ENCODE measurements at regions not wholly inside any gene's neighbourhood (a gene's known extent, or its start where the extent isn't known, plus 50 kb on each side); places are given as distances from the start of the nearest gene placed in this dataset.

DNA sequence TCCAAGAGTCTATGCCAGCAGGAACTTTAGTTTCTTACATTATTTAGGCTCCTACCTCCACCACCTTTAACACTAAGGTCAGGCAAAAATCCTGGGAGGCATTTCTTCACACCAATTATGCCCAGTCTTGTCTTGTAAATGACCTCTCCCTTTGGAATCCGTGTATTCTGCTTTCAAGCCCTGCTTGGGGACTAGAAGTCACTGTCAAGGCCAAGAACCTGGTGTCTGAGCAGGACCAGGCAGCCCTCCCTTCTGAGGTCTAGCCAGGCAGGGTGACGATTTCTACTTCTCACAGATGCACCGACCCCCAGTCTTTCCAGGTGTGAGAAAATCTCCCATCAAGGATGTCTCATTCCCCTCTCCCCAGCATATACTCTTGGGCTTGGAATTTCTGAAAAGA lies 82.7 kb upstream of the C1QTNF7 start:
- no peak overlapping the region for H3K4me3 ChIP-seq (ENCODE audit: low read depth, low read length, poor library complexity, severe bottlenecking)
- H3K9me3 ChIP-seq (ENCODE audit: low read length): no peaks in the 10 kb centered on the region
- TF ChIP-seq, protein P1, sequence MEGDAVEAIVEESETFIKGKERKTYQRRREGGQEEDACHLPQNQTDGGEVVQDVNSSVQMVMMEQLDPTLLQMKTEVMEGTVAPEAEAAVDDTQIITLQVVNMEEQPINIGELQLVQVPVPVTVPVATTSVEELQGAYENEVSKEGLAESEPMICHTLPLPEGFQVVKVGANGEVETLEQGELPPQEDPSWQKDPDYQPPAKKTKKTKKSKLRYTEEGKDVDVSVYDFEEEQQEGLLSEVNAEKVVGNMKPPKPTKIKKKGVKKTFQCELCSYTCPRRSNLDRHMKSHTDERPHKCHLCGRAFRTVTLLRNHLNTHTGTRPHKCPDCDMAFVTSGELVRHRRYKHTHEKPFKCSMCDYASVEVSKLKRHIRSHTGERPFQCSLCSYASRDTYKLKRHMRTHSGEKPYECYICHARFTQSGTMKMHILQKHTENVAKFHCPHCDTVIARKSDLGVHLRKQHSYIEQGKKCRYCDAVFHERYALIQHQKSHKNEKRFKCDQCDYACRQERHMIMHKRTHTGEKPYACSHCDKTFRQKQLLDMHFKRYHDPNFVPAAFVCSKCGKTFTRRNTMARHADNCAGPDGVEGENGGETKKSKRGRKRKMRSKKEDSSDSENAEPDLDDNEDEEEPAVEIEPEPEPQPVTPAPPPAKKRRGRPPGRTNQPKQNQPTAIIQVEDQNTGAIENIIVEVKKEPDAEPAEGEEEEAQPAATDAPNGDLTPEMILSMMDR (conservative IDR thresholded peaks at IDR 0.05; ENCODE audit: low read length): no peak
- TF ChIP-seq EZH2phosphoT487 (IDR thresholded peaks at IDR 0.05; ENCODE audit: borderline replicate concordance, low read depth, low read length): no peak
- ChIA-PET CTCF (ENCODE audit: unreplicated experiment) (no interaction called here), POLR2A (no interaction called here)
- H2AFZ ChIP-seq (ENCODE audit: low read length): no peak overlapping the region
- DNase-seq (ENCODE audit: low spot score): no peak
- H3K4me2 ChIP-seq (ENCODE audit: low read length): no peak overlapping the region
- H3K27ac ChIP-seq (ENCODE audit: low read depth, low read length, poor library complexity, severe bottlenecking): no peak overlapping the region
- H4K20me1 ChIP-seq (ENCODE audit: insufficient read depth, low read length): no peaks in the 10 kb centered on the region
- H3K9me2 ChIP-seq (ENCODE audit: insufficient read depth, low read length): no peaks in the 10 kb centered on the region
- no peaks in the 10 kb centered on the region for H3K36me3 ChIP-seq (ENCODE audit: insufficient read depth, low read length)
- H3K4me1 ChIP-seq (ENCODE audit: insufficient read depth, low read length, poor library complexity, severe bottlenecking): no peaks in the 10 kb centered on the region
- no peaks in the 10 kb centered on the region for H3K79me2 ChIP-seq (ENCODE audit: insufficient read depth, low read depth, low read length)
- no TSS peak for BruUV-seq (replicated peaks)
- intact Hi-C loops (cut with micrococcal nuclease; ENCODE audit: unreplicated experiment): loop anchor here (5.0 kb wide), 1 partner anchor 112 kb away; no protein-coding TSS in a partner anchor

DNA sequence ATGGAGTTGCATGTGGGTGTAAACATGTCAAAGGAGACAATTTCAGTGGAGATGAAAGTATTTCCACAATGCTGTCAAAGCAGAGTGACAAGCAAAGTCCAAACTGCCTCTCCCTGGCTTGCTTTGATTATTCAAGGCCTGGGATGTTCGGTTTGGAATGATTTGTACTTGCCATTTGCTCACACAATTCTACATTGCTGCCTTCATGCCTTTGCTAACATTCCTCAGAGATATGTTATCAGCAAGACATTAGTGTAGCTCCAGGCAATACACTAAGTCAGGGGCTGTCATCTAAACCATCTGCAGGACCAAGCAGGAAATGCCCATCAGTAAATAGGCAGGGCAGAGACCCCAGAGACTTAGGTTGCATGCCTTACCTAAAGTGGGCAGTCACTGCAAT lies 79.6 kb upstream of the C1QTNF7 start:
- Histone ChIP-seq H3K9me2 (ENCODE audit: insufficient read depth, low read length) (no peaks in the 10 kb centered on the region), H2AFZ (ENCODE audit: low read length) (no peak overlapping the region), H3K4me2 (ENCODE audit: low read length) (no peak overlapping the region), H3K4me1 (ENCODE audit: insufficient read depth, low read length, poor library complexity, severe bottlenecking) (no peaks in the 10 kb centered on the region), H3K9me3 (ENCODE audit: low read length) (no peaks in the 10 kb centered on the region), H3K36me3 (ENCODE audit: insufficient read depth, low read length) (no peaks in the 10 kb centered on the region), H3K79me2 (ENCODE audit: insufficient read depth, low read depth, low read length) (no peaks in the 10 kb centered on the region), H4K20me1 (ENCODE audit: insufficient read depth, low read length) (no peaks in the 10 kb centered on the region), H3K4me3 (ENCODE audit: low read depth, low read length, poor library complexity, severe bottlenecking) (no peak overlapping the region), H3K27ac (ENCODE audit: low read depth, low read length, poor library complexity, severe bottlenecking) (no peak overlapping the region)
- TF ChIP-seq, protein P1 (conservative IDR thresholded peaks at IDR 0.05; ENCODE audit: low read length): no peak
- no peak for TF ChIP-seq EZH2phosphoT487 (IDR thresholded peaks at IDR 0.05; ENCODE audit: borderline replicate concordance, low read depth, low read length)
- intact Hi-C loops (cut with micrococcal nuclease; ENCODE audit: unreplicated experiment): loop anchor here (5.0 kb wide), 1 partner anchor 109 kb away; no protein-coding TSS in a partner anchor
- no peak for DNase-seq (ENCODE audit: low spot score)
- CTCF ChIA-PET (ENCODE audit: unreplicated experiment): no interaction called here
- BruUV-seq (replicated peaks): no TSS peak
- POLR2A ChIA-PET: no interaction called here

- DNase-seq (ENCODE audit: low spot score): no peak
- ChIA-PET CTCF (ENCODE audit: unreplicated experiment) (no interaction called here), POLR2A (no interaction called here)
- Histone ChIP-seq H4K20me1 (ENCODE audit: insufficient read depth, low read length) (no peaks in the 10 kb centered on the region), H3K4me3 (ENCODE audit: low read depth, low read length, poor library complexity, severe bottlenecking) (no peak overlapping the region), H3K36me3 (ENCODE audit: insufficient read depth, low read length) (no peaks in the 10 kb centered on the region), H3K9me3 (ENCODE audit: low read length) (no peaks in the 10 kb centered on the region), H3K79me2 (ENCODE audit: insufficient read depth, low read depth, low read length) (no peaks in the 10 kb centered on the region), H3K27ac (ENCODE audit: low read depth, low read length, poor library complexity, severe bottlenecking) (no peak overlapping the region), H3K4me1 (ENCODE audit: insufficient read depth, low read length, poor library complexity, severe bottlenecking) (no peaks in the 10 kb centered on the region), H2AFZ (ENCODE audit: low read length) (no peak overlapping the region), H3K9me2 (ENCODE audit: insufficient read depth, low read length) (no peaks in the 10 kb centered on the region), H3K4me2 (ENCODE audit: low read length) (no peak overlapping the region)
- intact Hi-C loops (cut with micrococcal nuclease; ENCODE audit: unreplicated experiment): loop anchor here (5.0 kb wide), 1 partner anchor 109 kb away; no protein-coding TSS in a partner anchor
- no TSS peak for BruUV-seq (replicated peaks)
- no peak for TF ChIP-seq EZH2phosphoT487 (IDR thresholded peaks at IDR 0.05; ENCODE audit: borderline replicate concordance, low read depth, low read length)
These were observed 79.1 kb upstream of the C1QTNF7 start for GRCh38 chr4:15348695-15349094.

Data from OCI-LY7 (cell line).